SK-MEL-5 (cell line): ENCODE measurements at regions not wholly inside any gene's neighbourhood (a gene's known extent, or its start where the extent isn't known, plus 50 kb on each side); places are given as distances from the start of the nearest gene placed in this dataset.
"Not testable (repeated sequence)": the region's sequence is repeated elsewhere in the genome, so short reads cannot be mapped to it uniquely, and the experiment has no call there.

Source experiments
- DNase-seq: peaks from one replicate; pipeline ENCODE4 v3.0.0-alpha.2; 2016; ENCODE audit warnings: low read depth, low spot score
- in situ Hi-C: cut with HindIII; loops from 2 replicates; pipeline ENCODE4 v1.10.0; 2016; ENCODE audit warnings: low sequenced_read_pairs, high pct_unique_total_duplicates, low pct_unique_long_range_greater_than_20kb

DNA sequence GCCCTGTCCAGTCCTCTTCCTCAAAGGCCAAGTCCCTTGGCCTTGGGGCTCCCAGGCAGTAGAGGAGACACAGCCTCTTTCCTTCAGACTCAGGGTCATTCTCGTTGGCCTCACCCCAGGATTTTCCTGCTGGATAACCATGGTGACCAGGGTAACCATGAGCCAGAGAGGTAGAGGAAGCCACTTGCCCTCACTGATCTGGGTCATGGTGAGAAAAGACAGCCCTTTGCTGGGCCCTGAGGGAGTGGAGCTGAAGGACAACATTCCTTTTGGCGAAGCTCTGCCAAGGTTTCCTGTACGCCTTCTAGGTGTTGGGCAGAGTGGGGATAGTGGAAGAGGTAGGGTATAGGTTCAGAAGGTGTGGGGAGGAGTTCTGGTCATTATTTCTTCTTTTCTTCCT is 53.1 kb upstream of the WNT4 start:
- in situ Hi-C loops = no loop called here
- DNase-seq = no peak

DNA sequence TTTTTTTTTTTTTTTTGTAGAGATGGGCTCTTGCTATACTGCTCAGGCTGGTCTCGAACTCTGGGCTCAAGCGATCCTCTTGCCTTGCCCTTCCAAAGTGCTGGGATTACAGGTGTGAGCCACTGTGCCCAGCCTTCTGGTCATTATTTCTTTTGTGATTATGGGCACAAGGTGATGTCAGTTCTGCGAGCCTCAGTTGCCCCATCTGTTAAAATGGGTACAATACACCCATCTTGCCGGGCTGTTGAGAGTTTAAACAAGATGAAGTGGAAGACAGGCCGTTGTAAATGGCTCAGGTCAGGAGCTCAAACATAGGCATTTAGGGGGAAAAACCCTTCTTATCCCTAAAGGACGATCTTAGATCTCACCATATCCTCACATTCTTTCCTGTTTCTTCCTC is 53.7 kb upstream of the WNT4 start:
- in situ Hi-C loops = no loop called here

DNA sequence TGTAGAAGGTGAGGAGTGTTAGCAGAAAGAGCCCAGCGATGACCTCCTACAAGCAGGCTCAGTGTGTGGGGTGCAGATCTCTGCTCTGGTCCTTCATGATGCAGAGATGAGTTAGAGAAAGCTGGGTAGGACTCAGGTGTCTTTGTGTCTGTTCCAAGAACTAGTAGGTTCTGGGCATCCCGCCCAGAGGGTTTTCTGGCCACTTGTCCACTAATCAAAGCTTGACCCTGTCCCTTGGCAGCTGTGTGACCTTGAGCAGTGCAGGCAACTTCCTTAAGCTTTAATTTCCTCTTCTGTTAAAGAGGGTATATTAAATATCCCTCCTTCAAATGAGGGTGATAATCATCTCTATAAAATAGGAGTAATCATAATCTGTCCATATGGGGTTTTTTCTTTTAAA is 54.7 kb upstream of the WNT4 start:
- no peak for DNase-seq
- in situ Hi-C loops = no loop called here

More for the DNA sequence above, 53.7 kb upstream of the WNT4 start:
- no peak for DNase-seq

DNA sequence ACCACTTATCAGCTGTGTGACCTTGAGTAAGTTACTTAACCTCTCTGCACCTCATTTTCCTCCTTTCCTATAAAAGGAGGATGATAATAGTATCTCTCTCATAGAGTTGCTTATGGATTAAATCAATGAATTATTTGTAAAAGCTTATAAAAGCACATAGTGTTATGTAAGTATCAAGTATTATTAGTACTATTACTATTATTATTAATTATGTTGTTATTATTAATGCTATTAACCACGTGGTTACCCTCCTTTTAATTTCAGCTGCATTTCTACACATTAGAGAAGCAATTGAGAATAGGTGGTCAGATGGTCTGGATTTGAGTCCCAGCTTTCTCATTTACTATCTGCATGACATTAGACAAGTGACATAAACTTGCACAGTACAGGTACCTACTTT is 58.1 kb upstream of the WNT4 start:
- in situ Hi-C loops = no loop called here
- no peak for DNase-seq

DNA sequence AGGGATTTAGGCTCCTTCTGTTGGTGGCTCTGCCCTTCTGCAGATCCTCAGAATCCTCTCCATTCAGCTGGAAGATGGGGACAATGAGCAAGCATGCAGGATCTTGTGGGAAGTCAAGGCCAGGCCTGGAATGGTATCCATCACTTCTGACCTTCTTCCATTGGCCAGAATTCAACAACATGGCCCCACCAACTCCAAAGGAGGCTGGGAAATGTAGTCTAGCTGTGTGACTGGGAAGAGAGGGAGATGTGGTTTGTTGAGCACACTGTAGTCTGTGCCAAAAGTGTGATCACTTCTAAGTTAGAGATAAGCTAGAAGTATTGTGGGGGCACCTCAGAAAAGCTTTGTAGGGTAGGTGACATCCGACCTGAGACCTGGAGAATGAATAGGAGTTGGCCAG is 60.4 kb upstream of the WNT4 start:
- in situ Hi-C loops = no loop called here

DNA sequence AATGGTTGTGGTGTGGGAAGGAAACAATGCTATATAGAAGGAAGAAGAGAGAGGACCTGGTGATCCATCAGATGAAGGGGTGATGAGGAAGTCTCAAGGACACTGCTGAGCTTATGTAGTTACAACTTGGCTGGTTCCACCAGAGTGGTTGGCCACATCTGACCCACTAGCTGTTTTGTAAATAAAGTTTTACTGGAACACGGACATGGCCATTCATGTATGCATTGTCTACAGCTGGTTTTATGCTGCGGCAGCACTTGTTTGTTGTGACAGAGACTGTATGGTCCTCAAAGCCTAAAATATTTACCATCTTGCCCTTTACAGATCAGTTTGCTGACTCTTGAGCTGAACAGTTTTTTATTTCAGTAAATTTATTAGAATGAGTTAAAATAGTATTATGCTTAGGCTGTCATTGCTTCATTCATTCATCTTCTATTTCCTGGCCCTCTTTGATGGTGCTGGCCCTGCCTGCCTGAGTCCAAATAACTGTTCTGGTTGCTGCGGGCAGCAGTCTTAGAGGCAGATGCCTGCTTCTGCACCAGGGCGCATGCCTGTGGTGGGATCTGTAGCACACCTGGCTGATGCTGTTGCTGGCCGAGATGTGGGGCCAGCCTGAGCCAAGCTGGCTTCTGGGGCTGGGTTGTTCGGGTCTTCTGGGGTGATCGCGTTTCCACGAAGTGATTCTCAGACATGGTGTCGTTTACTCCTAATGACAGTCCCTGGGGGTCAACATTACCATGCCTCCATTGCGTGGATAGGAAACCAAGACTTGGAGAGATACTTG is 61.4 kb upstream of the WNT4 start:
- in situ Hi-C loops = no loop called here
- DNase-seq = no peak

More for the DNA sequence above, 60.4 kb upstream of the WNT4 start:
- peak; percentile 26 for DNase-seq

DNA sequence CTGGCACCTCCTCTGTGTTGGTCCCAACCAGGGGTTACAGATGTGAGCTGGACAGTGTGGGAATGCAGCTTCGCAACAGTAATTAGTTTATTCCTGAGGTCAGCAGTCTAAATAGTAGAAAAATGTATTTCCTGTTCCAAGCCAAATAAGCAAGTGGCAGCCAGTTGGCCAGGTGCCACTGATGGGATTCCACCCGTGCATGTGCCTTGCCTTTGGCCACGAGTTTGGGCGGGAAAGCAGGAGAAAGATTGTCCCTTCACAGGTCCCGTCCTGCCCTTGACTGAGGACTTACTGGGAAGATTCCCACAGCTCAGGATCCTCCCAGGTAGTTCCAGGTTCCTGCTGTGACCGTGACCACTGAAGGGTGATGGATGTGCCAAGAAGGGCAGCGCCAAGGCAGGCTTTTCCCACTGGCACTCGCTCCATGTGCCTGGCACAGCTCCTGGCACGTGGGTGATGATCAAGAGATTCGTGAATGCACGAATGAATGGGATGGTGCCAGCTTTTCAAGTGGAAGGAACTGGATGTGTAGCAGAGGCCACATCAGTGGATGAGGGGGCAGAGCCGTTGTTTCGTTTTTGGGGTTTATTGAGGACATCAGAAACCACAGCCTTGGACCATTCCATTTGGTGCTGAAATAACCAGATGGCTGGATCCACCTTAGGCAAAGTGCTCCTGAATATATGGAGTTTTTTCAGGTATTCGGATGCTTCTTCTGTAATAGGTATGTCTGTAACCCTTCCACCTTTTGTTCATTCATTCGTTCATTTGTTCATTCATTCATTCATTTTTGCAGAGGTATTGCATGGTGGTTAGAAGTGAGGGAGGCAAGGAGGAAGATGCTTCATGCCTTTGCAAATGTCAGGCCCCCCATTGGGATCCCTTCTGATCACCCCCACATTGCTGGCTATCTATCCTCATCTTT is 62.4 kb upstream of the WNT4 start:
- in situ Hi-C loops = no loop called here
- DNase-seq = no peak

DNA sequence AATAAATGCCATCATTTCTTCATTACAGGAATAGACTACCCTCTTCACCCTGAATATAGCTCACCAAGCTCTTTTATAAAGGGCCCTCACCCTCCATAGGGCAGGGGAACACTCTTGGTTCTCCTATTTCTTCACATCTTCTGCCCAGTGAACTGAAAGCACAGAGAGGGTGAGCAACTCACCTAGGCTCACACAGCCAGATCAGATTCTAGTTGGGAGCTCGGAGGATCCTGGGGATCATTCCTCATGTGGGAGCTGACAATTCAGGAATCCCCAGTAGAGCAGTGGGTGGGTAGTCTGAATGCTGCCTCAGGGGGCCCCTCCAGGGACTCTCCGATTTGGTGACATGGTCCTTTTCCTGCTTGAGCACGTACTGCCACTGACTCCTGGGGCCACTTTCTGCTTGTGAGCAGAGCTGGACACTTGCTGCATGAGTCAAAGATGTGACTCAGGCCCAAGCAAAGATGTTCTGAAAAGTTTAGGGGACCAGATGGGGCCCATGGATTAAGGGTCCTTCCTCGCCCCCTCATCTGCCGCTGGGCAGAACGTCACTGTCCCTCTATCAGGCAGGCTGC is 63.7 kb upstream of the WNT4 start:
- no peak for DNase-seq
- in situ Hi-C loops = no loop called here

DNA sequence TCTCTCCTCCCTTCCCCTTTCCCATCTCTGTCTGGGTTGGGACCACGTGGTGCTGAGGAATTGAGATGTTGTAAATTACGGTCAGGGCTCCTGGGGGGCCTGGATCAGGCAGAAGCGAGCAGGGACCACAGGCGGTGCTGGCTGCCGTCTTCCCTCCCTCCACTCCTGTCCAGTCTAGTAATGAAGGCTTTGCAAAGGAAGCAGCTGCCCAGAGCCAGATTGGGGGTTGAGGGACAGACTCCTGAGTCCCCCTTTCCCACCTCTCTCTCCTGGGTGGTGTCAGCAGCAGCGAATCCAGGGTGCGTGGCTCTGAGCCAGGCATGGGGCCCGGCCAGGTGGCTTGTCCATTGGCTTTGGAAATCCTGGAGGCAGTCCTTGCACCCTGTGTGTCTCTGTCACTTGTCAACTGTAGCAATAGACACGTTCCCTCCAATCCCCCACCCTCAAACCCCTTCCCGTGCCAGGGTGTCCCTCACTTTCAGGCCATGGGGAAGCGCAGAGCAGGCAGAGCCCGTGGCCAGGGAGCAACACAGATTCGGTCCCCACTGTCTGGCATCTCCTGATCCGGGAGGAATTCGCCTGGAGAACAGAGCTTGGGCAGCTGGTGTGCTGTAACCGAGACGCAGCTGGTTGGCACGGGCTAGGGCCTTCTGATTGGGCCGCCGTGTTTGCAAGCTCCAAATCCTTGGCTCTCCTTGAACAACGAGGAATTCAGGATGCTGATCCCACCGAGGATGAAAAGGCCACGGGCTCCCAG is 64.8 kb upstream of the WNT4 start:
- in situ Hi-C loops = no loop called here

DNA sequence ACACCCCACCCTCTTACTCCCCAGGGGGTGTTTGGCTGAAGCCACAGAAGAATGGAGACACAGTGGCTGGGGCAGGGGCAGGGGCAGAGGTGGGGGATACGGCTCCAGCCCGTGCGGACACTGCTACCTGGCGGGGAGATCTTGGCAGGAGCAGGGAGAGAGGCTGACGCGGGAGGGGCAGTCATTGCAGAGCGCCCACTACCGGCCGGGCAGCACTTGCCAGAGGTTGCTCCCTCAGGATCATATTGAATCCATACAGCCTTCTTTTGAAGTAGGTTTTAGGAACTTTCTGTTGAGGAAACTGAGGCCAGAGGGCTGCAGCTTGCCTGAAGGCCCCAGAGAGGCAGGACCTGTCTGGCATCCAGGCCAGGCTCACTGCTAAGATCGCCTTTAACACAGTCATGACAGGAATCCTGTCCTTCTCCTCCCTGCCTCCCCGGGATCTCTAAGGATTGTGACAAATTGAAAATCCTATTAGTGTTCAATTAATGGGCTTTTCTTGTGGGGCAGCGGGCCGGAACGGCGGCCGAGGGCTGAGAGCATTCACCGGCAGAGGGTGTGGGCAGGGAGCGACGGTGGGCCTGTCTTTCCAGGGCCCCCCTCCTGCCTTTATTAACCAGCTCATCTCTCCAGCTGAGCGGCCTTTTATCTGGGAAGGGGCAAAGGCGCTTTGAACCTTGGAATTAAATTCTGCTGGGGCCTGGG is 65.5 kb upstream of the WNT4 start:
- in situ Hi-C loops = no loop called here
- no peak for DNase-seq

More for the DNA sequence above, 64.8 kb upstream of the WNT4 start:
- no peak for DNase-seq

DNA sequence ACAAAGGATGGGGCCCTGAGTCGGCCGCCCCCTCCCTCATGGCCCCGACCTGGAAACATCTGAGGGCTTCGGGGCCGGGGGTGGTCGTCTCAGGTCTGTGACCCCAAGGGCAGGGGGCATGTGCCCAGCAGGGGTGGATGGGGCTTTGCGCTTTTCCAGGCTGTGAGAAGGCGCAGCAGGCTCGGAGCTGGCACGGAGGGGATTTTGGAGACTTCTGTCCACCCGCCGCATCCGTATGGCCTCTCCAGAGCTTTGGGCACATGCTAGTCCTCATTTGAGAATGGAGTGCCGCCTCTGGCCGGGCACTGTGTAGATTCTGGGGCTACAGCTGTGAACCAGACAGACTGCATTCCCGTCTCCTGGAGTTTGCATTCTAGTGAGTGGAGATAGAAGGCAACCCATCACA is 66.1 kb upstream of the WNT4 start:
- in situ Hi-C loops = no loop called here
- no peak for DNase-seq

DNA sequence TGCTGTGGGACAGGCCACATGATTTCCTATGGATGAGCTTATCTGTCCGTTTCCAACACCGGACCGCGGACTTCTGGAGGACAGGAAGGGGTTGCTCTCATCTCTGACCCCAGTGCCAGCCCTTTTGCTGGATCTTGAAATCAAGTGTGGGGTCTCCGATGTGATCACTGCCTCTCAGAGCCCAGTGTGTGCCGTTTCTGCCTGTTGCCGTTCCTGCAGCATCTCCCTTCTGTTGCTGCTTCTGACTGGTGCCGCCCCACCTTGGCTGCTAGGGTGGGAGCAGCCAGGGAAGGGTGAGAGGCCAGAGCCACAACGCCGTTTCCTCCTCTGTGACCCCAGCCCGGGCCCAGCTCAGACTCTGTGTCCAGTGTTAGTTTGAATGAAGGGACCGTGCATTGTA is 67.3 kb upstream of the WNT4 start:
- in situ Hi-C loops = no loop called here

DNA sequence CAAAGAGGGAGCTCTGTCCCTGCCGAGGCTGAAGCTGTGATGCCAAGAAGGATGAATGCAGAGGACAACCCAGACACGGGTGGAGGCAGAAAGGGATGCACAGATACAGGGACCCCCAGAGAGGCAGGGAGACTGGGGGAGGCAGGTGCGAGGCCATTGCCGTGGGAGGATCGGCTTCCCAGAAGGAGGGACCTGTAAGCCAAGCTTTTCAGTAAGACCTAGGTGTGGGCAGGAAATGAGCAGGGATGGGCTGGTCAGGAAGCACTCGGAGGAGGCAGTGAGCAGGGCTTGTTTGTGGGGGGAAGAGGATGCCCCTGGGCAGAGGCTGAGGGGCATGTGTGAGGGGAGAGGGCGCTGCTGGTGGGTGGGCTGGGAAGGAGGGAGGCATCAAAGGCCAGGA is 67.7 kb upstream of the WNT4 start:
- in situ Hi-C loops = no loop called here
- no peak for DNase-seq

More for the DNA sequence above, 67.3 kb upstream of the WNT4 start:
- no peak for DNase-seq

DNA sequence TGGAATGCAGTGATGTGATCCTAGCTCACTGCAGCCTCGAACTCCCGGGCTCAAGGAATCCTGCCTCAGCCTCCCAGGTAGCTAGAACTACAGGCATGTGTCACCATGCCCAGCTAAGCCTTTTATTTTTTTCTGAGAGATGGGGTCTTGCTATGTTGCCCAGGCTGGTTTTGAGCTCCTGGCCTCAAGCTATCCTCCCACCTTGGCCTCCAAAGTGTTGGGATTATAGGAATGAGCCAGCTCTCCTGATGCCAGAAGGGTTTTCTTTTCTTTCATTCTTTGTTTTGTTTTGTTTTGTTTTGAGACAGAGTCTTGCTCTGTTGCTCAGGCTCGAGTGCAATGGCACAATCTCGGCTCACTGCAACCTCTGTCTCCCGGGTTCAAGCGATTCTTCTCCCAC is 68.6 kb upstream of the WNT4 start:
- DNase-seq, in situ Hi-C loops: not testable (repeated sequence)

DNA sequence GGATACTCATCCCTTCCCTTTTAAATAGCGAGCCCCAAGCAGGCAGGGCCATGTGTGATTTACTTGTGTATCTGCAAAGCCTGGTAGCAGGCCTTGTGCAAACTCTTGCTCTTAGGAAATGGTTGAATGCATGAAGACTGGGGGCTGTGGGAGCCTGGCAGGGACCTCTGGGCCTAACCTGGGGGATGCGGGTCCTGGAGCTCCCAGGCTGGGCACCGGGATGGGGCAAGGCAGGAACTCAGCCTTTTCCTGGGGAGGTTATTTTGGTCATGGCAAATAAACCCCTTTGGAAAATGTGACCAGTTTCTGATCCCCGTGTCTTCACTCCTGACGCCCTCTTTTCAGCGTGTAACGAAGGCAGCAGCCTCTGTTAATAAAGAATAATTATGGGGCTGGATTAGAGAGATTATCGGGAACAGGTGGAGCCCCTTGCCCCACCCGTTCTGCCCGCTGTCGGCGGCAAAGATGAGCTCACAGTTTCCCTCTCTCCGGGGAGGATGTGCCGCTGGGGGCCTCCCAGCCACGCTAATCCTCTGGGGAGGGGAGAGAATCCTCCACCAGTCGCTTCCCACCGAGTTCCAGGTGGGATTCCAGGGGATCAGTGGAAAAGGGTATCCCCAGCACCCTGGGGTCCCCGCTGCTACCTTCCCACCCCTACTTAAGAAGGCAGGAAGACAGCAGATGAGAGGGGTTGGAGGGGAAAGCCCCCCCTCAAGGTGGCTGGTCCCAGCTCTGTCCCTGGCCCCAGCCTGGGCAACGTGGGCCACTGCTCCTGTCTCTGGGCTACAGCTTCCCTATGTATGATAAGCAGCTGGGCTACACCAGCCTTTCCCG is 69.7 kb upstream of the WNT4 start:
- no peak for DNase-seq
- in situ Hi-C loops = no loop called here

DNA sequence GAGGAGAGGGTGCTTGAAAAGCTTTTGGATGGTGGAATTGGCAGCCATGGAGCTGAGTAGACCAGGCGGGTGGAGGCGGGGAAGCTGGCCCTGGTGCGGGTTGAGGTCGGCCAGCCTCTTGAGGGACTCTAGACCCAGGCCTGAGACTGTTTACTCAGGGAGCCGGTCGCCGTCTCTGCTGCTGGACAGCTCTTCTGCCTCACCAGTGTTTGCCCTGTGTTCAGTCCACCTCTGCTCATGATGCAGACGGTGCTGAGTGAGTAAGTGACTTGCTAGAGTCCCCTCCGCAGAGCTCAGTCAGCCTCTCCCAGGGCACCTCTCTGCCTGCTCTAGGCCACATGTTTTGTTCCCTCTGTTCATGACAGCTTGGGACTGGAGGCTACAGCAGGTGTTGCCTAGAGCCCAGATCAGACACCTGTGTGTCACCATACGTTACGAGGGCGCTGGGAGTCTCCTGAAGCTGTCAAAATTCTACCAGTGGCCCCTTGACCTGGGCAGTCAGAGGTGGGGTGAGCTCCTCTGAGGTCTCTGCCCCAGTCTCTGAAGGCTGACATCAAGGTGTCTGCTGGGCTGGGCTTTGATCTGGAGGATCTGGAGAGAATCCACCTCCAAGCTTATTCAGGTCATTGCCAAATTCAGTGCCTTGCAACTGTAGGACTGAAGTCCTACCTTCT is 73.5 kb upstream of the WNT4 start:
- in situ Hi-C loops = no loop called here
- DNase-seq = no peak
